Fibroblast of lung (primary cell): ENCODE measurements at regions not wholly inside any gene's neighbourhood (a gene's known extent, or its start where the extent isn't known, plus 50 kb on each side); places are given as distances from the start of the nearest gene placed in this dataset.
"Not testable (repeated sequence)": the region's sequence is repeated elsewhere in the genome, so short reads cannot be mapped to it uniquely, and the experiment has no call there.

Experiments used
- DNase-seq, 2 donors: peaks; one replicate each; pipeline versions ENCODE4 v3.0.0 to v3.0.0-alpha.2; 2010; ENCODE audit warnings: low read depth in 2 of 2
- H2AFZ ChIP-seq: 2 replicates; pipeline ENCODE4 v1.5.1; 2012; ENCODE audit warnings: low read length, control low read depth, inconsistent platforms
- H3K27ac ChIP-seq: 2 replicates; pipeline ENCODE4 v1.5.1; 2011; ENCODE audit warnings: low read length, control low read depth; ENCODE audit not compliant: insufficient read depth
- H3K27me3 ChIP-seq: 2 replicates; pipeline ENCODE4 v1.5.1; 2011; ENCODE audit warnings: mild to moderate bottlenecking, low read length; ENCODE audit not compliant: control insufficient read depth, insufficient read depth
- H3K36me3 ChIP-seq: 2 replicates; pipeline ENCODE4 v1.5.1; 2011; ENCODE audit warnings: low read length; ENCODE audit not compliant: control insufficient read depth, insufficient read depth
- H3K4me1 ChIP-seq: 2 replicates; pipeline ENCODE4 v1.5.1; 2011; ENCODE audit warnings: low read length; ENCODE audit not compliant: control insufficient read depth, insufficient read depth; ENCODE audit errors: extremely low read depth
- H3K4me2 ChIP-seq: 2 replicates; pipeline ENCODE4 v1.5.1; 2011; ENCODE audit warnings: low read length, control low read depth; ENCODE audit not compliant: insufficient read depth; ENCODE audit errors: extremely low read depth
- H3K4me3 ChIP-seq, 4 experiments: fragments of 200-600 bp in 1 of 4; sonication (generic) in 1 of 4; replicated peaks in 1 of 4; 2 replicates each; pipeline ENCODE4 v1.5.1; 2011 to 2016; ENCODE audit warnings: low read length in 4 of 4, low read depth in 3 of 4, mild to moderate bottlenecking in 3 of 4, control low read depth in 2 of 4, inconsistent platforms in 1 of 4, mixed read lengths in 1 of 4; ENCODE audit not compliant: insufficient read depth in 1 of 4; ENCODE audit errors: control extremely low read depth in 1 of 4
- H3K79me2 ChIP-seq: 2 replicates; pipeline ENCODE4 v1.5.1; 2012; ENCODE audit warnings: mild to moderate bottlenecking, low read length, inconsistent platforms; ENCODE audit not compliant: control insufficient read depth, insufficient read depth
- H3K9ac ChIP-seq: 2 replicates; pipeline ENCODE4 v1.5.1; 2011; ENCODE audit warnings: mild to moderate bottlenecking, low read length, control low read depth; ENCODE audit not compliant: insufficient read depth
- H3K9me3 ChIP-seq: 2 replicates; pipeline ENCODE4 v1.5.1; 2012; ENCODE audit warnings: low read depth, low read length; ENCODE audit not compliant: control insufficient read depth, insufficient read depth
- H4K20me1 ChIP-seq: 2 replicates; pipeline ENCODE4 v1.5.1; 2011; ENCODE audit warnings: low read length; ENCODE audit not compliant: control insufficient read depth, insufficient read depth; ENCODE audit errors: extremely low read depth
- CTCF ChIP-seq, 2 donors: IDR thresholded peaks in 1 of 2; conservative IDR thresholded peaks in 1 of 2; 1 replicate in 1 of 2; 2 replicates in 1 of 2; pipeline ENCODE4 v1.5.1; 2011 to 2012; ENCODE audit warnings: low read length in 2 of 2, control low read depth in 1 of 2, inconsistent platforms in 1 of 2, low read depth in 1 of 2, mild to moderate bottlenecking in 1 of 2
- EZH2 ChIP-seq: IDR thresholded peaks from 2 replicates; pipeline ENCODE4 v1.5.1; 2012; ENCODE audit warnings: low read length, control low read depth, mild to moderate bottlenecking; ENCODE audit errors: missing control alignments

DNA sequence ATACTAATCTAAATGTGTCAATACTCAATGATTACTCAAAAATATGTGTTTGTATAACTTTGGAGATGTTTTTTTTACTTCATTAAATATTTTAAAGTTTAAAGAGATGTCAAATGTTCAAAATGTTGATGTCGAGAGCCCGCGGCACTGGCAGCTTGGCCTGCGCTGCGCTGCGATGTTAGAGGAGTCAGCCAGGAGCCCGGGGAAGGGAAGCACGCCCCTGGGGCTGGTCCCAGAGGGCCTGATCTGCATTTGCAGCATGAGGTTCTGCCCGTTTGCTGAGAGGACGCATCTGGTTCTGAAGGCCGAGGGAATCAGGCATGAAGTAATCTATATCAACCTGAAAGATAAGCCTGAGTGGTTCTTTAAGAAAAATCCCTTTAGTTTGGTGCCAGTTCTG is 66.4 kb upstream of the ATP2C1 start:
- Histone ChIP-seq H3K27ac (no peak overlapping the region), H3K36me3 (no peaks in the 10 kb centered on the region), H3K9me3 (no peaks in the 10 kb centered on the region), H3K4me2 (no peak overlapping the region), H3K27me3 (no peaks in the 10 kb centered on the region), H3K4me3 (no peak overlapping the region), H3K79me2 (no peaks in the 10 kb centered on the region), H2AFZ (no peak overlapping the region), H3K4me1 (no peaks in the 10 kb centered on the region), H4K20me1 (no peaks in the 10 kb centered on the region), H3K9ac (no peak overlapping the region)
- no peak for DNase-seq
- no peak for TF ChIP-seq EZH2

DNA sequence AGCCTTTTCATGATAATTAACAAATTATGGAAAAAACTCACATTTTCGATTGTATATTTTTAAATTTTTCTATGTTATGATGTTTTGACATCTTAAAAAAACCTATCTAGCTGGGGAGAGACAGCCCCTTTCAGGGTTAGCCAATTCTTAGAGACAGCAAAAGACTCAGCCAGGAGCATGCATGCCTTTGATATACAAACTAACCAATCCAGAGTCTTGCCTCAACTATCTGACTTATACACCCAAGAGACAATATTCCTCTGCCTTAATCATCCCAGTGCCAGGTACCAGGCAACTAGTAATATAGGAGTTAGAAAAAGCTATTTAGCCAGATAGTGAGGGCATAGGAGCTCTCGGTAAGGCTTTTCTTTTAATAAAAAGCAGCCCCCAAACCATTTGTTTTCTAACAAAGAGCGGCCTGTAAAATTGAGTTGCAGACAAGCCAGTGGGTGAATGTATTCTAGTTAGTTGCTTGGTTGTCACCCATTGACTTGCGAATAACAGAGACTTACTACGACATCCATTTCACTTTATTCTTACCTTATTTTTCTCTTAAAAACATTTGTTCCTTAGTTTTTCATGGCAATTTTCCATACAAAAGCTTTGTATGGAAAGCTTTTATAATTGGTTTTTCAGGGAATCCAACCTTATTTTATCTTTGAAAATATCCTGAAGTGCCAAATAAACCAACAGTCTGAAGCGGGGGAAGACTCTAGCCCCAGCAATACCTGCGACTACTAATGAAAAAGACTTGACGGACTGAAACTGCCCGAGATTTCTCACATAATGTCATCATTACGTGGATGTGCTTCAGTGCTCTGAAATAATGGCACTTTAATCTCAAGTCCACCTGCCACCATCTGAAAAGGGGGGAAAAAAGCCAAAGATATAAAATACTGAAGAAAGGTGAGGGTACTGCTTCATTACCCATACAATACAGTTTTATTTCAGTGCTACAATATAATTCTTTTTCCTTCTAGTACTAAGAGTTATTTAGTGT is 64.6 kb upstream of the ATP2C1 start:
- Histone ChIP-seq H2AFZ (no peak overlapping the region), H3K9me3 (no peaks in the 10 kb centered on the region), H3K9ac (no peak overlapping the region), H3K4me2 (no peak overlapping the region), H3K36me3 (no peaks in the 10 kb centered on the region), H3K4me1 (no peaks in the 10 kb centered on the region), H3K27ac (no peak overlapping the region), H3K27me3 (no peaks in the 10 kb centered on the region), H4K20me1 (no peaks in the 10 kb centered on the region), H3K79me2 (no peaks in the 10 kb centered on the region), H3K4me3 (no peak overlapping the region)
- no peak for DNase-seq
- no peak for TF ChIP-seq CTCF (conservative IDR thresholded peaks at IDR 0.05 in 1 of 2, IDR thresholded peaks at IDR 0.05 in 1 of 2; ENCODE audit: low read depth in 1 of 2, low read length in 2 of 2)
- no peak for TF ChIP-seq EZH2

DNA sequence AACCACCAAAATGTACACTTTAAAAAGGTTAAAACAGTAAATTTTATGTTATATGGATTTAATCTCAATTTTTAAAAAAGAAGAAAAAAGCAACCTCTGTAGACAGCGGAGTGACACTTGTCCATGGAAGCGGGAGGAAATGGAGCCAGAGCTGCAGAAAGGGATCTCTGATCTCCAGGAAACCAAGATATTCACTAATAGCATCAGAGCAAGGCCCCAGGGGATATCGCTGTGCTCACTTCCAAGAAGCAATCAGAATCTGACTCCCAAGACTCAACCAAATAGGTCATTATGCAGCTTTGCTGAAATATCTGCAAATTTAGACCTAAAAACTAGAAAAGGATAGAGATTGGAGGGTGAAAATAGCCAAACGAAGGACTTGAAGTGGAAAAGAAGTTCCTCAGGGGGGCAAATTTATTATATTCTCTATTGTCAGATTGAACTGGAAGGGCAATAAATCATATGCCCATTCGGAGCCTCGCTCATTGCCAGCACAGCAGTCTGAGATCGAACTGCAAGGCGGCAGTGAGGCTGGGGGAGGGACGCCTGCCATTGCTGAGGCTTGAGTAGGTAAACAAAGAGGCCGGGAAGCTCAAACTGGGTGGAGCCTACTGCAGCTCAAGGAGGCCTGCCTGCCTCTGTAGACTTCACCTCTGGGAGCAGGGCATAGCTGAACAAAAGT is 62.0 kb upstream of the ATP2C1 start:
- no peak for DNase-seq
- Histone ChIP-seq H3K4me1 (no peaks in the 10 kb centered on the region), H3K4me2 (no peak overlapping the region), H3K9me3 (no peaks in the 10 kb centered on the region), H3K4me3 (no peak overlapping the region), H3K27ac (no peak overlapping the region), H4K20me1 (no peaks in the 10 kb centered on the region), H3K36me3 (no peaks in the 10 kb centered on the region), H3K79me2 (no peaks in the 10 kb centered on the region), H3K9ac (no peak overlapping the region), H2AFZ (no peak overlapping the region), H3K27me3 (no peaks in the 10 kb centered on the region)
- TF ChIP-seq EZH2 (no peak), CTCF (conservative IDR thresholded peaks at IDR 0.05 in 1 of 2, IDR thresholded peaks at IDR 0.05 in 1 of 2; ENCODE audit: low read depth in 1 of 2, low read length in 2 of 2) (no peak)

GRCh38 chr3:130832401-130832746 is 61.5 kb upstream of the ATP2C1 start:
- H2AFZ ChIP-seq, H3K4me3 ChIP-seq, H4K20me1 ChIP-seq, H3K27me3 ChIP-seq, H3K9ac ChIP-seq, H3K4me2 ChIP-seq, DNase-seq, H3K4me1 ChIP-seq, H3K27ac ChIP-seq, H3K9me3 ChIP-seq, H3K79me2 ChIP-seq, H3K36me3 ChIP-seq: not testable (repeated sequence)
